PFSK-1 (cell line): ENCODE measurements at regions not wholly inside any gene's neighbourhood (a gene's known extent, or its start where the extent isn't known, plus 50 kb on each side); places are given as distances from the start of the nearest gene placed in this dataset.

ENCODE experiments used
- POLR2AphosphoS5 ChIP-seq: IDR thresholded peaks from 2 replicates; pipeline ENCODE4 v1.6.1; 2012; ENCODE audit warnings: low read depth, mild to moderate bottlenecking, control low read depth, low read length, moderate library complexity
- REST ChIP-seq, 2 experiments: IDR thresholded peaks; 2 replicates each; pipeline versions ENCODE4 v1.6.1 to v1.8.0; 2011 to 2012; ENCODE audit warnings: low read depth in 2 of 2, low read length in 2 of 2, control low read depth in 1 of 2, inconsistent platforms in 1 of 2, mild to moderate bottlenecking in 1 of 2, moderate library complexity in 1 of 2; ENCODE audit not compliant: insufficient read depth in 1 of 2
- SIN3A ChIP-seq: IDR thresholded peaks from 2 replicates; pipeline ENCODE4 v1.6.1; 2012; ENCODE audit warnings: mild to moderate bottlenecking, low read length, moderate library complexity, borderline replicate concordance; ENCODE audit not compliant: insufficient read depth
- TAF1 ChIP-seq: IDR thresholded peaks from 2 replicates; pipeline ENCODE4 v1.6.1; 2012; ENCODE audit warnings: low read length, control low read depth, borderline replicate concordance; ENCODE audit not compliant: insufficient read depth

DNA sequence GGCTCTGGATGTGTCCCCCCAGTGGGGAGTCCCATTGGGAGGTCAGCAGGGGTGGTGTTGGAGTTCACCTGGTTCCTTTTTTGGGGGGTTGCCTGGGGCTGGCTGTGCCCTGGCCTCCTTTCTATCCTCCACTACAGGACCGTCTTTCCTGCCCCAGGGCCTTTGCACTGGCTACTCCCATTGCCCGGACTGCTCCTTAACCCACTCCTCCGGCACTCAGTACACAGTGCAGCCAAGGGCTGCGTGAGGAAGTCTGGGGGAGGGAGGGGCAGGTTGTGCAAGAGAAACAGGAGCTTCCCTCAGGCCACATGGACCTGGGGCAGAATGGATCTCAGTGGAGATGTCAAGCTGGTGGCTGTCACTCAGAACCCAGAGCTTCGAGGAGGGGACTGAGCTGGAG, 429.3 kb upstream of the SULF2 start:
- TF ChIP-seq REST (IDR thresholded peaks at IDR 0.05; ENCODE audit: insufficient read depth in 1 of 2, low read depth in 2 of 2, low read length in 2 of 2), result no peak
- no peak for TF ChIP-seq TAF1
- TF ChIP-seq SIN3A, result no peak
- no peak for TF ChIP-seq POLR2AphosphoS5
